PC-3 (cell line): ENCODE measurements at regions not wholly inside any gene's neighbourhood (a gene's known extent, or its start where the extent isn't known, plus 50 kb on each side); places are given as distances from the start of the nearest gene placed in this dataset.

ENCODE experiments used
- CTCF ChIP-seq: fragments of 300-600 bp; sonication (generic); conservative IDR thresholded peaks from 2 replicates; pipeline ENCODE4 v1.5.1; 2017; ENCODE audit warnings: antibody characterized with exemption, low read depth, mild to moderate bottlenecking, low read length
- EZH2 ChIP-seq: fragments of 300-600 bp; sonication (generic); IDR thresholded peaks from one replicate; pipeline ENCODE4 v1.6.1; 2017; ENCODE audit warnings: antibody characterized with exemption, mild to moderate bottlenecking, low read length; ENCODE audit not compliant: unreplicated experiment
- EZH2phosphoT487 ChIP-seq: fragments of 300-600 bp; sonication (generic); IDR thresholded peaks from 2 replicates; pipeline ENCODE4 v1.6.1; 2018; ENCODE audit warnings: mild to moderate bottlenecking, antibody characterized with exemption, low read length, borderline replicate concordance

GRCh38 chr6:1535295-1535694 is 74.4 kb upstream of the FOXC1 start:
- no peak for TF ChIP-seq CTCF
- no peak for TF ChIP-seq EZH2phosphoT487
- TF ChIP-seq EZH2, result no peak
